GM12878 (cell line): ENCODE measurements at regions not wholly inside any gene's neighbourhood (a gene's known extent, or its start where the extent isn't known, plus 50 kb on each side); places are given as distances from the start of the nearest gene placed in this dataset.

Experiments used
- ATAC-seq: fragments of 200-7000 bp; cut with Tn5 transposase; 3 replicates; pipeline ENCODE4 v1.9.1; 2020; ENCODE audit warnings: mild to moderate bottlenecking, moderate library complexity
- BruUV-seq: library from RNA; stranded (reverse); fragments of 400-500 nt; replicated peaks from 2 replicates; lab custom pipeline; 2021; lab: Mats Ljungman, UMichigan
- CTCF ChIA-PET: fragments of 300-600 bp; sonication (Branson Sonifier 250); formaldehyde crosslinking; extraction: SDS; loops from one replicate; lab custom pipeline; 2021; ENCODE audit warnings: inconsistent platforms; lab: Yijun Ruan, JAX
- POLR2A ChIA-PET: fragments of 350-600 bp; formaldehyde crosslinking; extraction: SDS; loops from one replicate; lab custom pipeline; 2021; ENCODE audit warnings: inconsistent platforms; lab: Charles Lee
- RAD21 ChIA-PET: fragments of 300-600 bp; sonication (Branson Sonifier 250); formaldehyde crosslinking; loops from one replicate; lab custom pipeline; 2023; ENCODE audit warnings: antibody characterized with exemption; ENCODE audit not compliant: unreplicated experiment; lab: Charles Lee
- SMC1A ChIA-PET: fragments of 300-600 bp; sonication (Branson Sonifier 250); formaldehyde crosslinking; loops from one replicate; lab custom pipeline; 2023; ENCODE audit not compliant: unreplicated experiment, uncharacterized antibody; lab: Charles Lee
- DNase-seq: peaks from one replicate; pipeline ENCODE4 v3.0.0-alpha.2; 2011; ENCODE audit warnings: low read depth, low spot score
- FAIRE-seq: peaks from 3 replicates; lab custom pipeline; 2011; peaks lifted over from hg19 to GRCh38; lab: Jason Lieb, UNC
- H2AFZ ChIP-seq: 2 replicates; pipeline ENCODE4 v1.6.0; 2011; ENCODE audit warnings: low read depth, low read length, control low read depth; ENCODE audit not compliant: control insufficient read depth
- H3K27ac ChIP-seq: 2 replicates; pipeline ENCODE4 v1.5.1; 2011; ENCODE audit warnings: control low read depth; ENCODE audit not compliant: control insufficient read depth, insufficient read depth
- H3K27me3 ChIP-seq, 2 experiments: replicated peaks in 1 of 2; 2 replicates each; pipeline versions ENCODE4 v1.6.0 to v1.6.1; 2011; ENCODE audit warnings: low read length in 1 of 2; ENCODE audit not compliant: control insufficient read depth in 2 of 2, insufficient read depth in 2 of 2
- H3K36me3 ChIP-seq, 2 experiments: 2 replicates each; pipeline ENCODE4 v1.5.1; 2011; ENCODE audit warnings: low read length in 1 of 2; ENCODE audit not compliant: control insufficient read depth in 2 of 2, insufficient read depth in 2 of 2
- H3K4me1 ChIP-seq: 2 replicates; pipeline ENCODE4 v1.6.1; 2011; ENCODE audit warnings: mild to moderate bottlenecking, low read length, moderate library complexity, mixed read lengths; ENCODE audit not compliant: control insufficient read depth, insufficient read depth
- H3K4me2 ChIP-seq: 2 replicates; pipeline ENCODE4 v1.6.0; 2011; ENCODE audit warnings: control low read depth; ENCODE audit not compliant: control insufficient read depth, insufficient read depth
- H3K4me3 ChIP-seq: fragments of 200-600 bp; sonication (generic); 2 replicates; pipeline ENCODE4 v1.5.1; 2016
- H3K79me2 ChIP-seq: 2 replicates; pipeline ENCODE4 v1.6.0; 2011; ENCODE audit warnings: low read length; ENCODE audit not compliant: control insufficient read depth, insufficient read depth
- H3K9ac ChIP-seq: 2 replicates; pipeline ENCODE4 v1.8.0; 2011; ENCODE audit warnings: low read length, control low read depth, mixed read lengths; ENCODE audit not compliant: control insufficient read depth, insufficient read depth
- H3K9me3 ChIP-seq: replicated peaks from 3 replicates; pipeline ENCODE4 v1.5.1; 2011; ENCODE audit warnings: mild to moderate bottlenecking, low read length; ENCODE audit not compliant: control insufficient read depth, insufficient read depth
- H4K20me1 ChIP-seq: 2 replicates; pipeline ENCODE4 v1.6.0; 2011; ENCODE audit not compliant: control insufficient read depth, insufficient read depth
- CEBPZ ChIP-seq: fragments of 150-350 bp; IDR thresholded peaks from 2 replicates; pipeline ENCODE4 v1.6.1; 2016; ENCODE audit warnings: low read depth, low read length
- CREB1 ChIP-seq: IDR thresholded peaks from 2 replicates; pipeline ENCODE4 v1.6.1; 2012; ENCODE audit warnings: low read depth, mild to moderate bottlenecking, inconsistent platforms
- HDGF ChIP-seq: fragments of 450-650 bp; IDR thresholded peaks from 2 replicates; pipeline ENCODE4 v1.6.1; 2016; ENCODE audit warnings: antibody characterized with exemption
- PAX5 ChIP-seq: IDR thresholded peaks from 2 replicates; pipeline ENCODE4 v1.6.1; 2011; ENCODE audit warnings: low read depth, low read length, borderline replicate concordance
- PAX8 ChIP-seq: fragments of 450-650 bp; IDR thresholded peaks from 2 replicates; pipeline ENCODE4 v1.6.1; 2017; ENCODE audit warnings: mild to moderate bottlenecking, moderate library complexity
- POLR2A ChIP-seq: IDR thresholded peaks from 2 replicates; pipeline ENCODE4 v1.6.1; 2011; ENCODE audit warnings: low read depth, mild to moderate bottlenecking, low read length
- RAD51 ChIP-seq: fragments of 450-650 bp; IDR thresholded peaks from 2 replicates; pipeline ENCODE4 v1.6.1; 2016; ENCODE audit warnings: moderate library complexity, mild to moderate bottlenecking, inconsistent platforms
- SMAD5 ChIP-seq: IDR thresholded peaks from 2 replicates; pipeline ENCODE4 v1.6.1; 2016; ENCODE audit warnings: antibody characterized with exemption, low read depth
- SUPT20H ChIP-seq: IDR thresholded peaks from 2 replicates; pipeline ENCODE4 v1.6.1; 2011; ENCODE audit warnings: low read depth, mild to moderate bottlenecking, low read length, moderate library complexity, borderline replicate concordance; ENCODE audit not compliant: control insufficient read depth
- ZNF217 ChIP-seq: fragments of 450-650 bp; IDR thresholded peaks from 2 replicates; pipeline ENCODE4 v1.6.1; 2017; ENCODE audit warnings: antibody characterized with exemption, mild to moderate bottlenecking
- ZZZ3 ChIP-seq: IDR thresholded peaks from 2 replicates; pipeline ENCODE4 v1.6.1; 2011; ENCODE audit warnings: low read depth; ENCODE audit not compliant: control insufficient read depth, insufficient read length
- WGBS: methylation state at CpG from one replicate; pipeline ENCODE4 v1.1.6; 2016; ENCODE audit warnings: low lambda C conversion rate; ENCODE audit not compliant: insufficient replicate concordance, insufficient coverage; ENCODE audit errors: missing lambda C conversion rate; 5-methylcytosine and 5-hydroxymethylcytosine counted together
- in situ Hi-C: fragments of 300-500 bp; cut with MboI; formaldehyde crosslinking; loops from 9 replicates; pipeline ENCODE4 v1.14.3; 2018; ENCODE audit warnings: mixed read lengths
- intact Hi-C: fragments of 100-400 bp; cut with micrococcal nuclease; formaldehyde crosslinking; loops from one replicate; pipeline ENCODE4 v1.14.2; 2022; ENCODE audit not compliant: unreplicated experiment
- TF ChIP-seq, protein P1 (sequence below): fragments of 450-650 bp; IDR thresholded peaks from 2 replicates; pipeline ENCODE4 v1.6.1; 2017; ENCODE audit warnings: mild to moderate bottlenecking, moderate library complexity
- TF ChIP-seq, protein P2 (sequence below): IDR thresholded peaks from 2 replicates; pipeline ENCODE4 v1.6.1; 2011; ENCODE audit warnings: low read depth, mild to moderate bottlenecking, low read length, moderate library complexity, borderline replicate concordance; ENCODE audit errors: extremely low read depth
- TF ChIP-seq, protein P3 (sequence below): fragments of 450-650 bp; formaldehyde crosslinking; IDR thresholded peaks from 2 replicates; pipeline ENCODE4 v1.5.0; 2022; ENCODE audit warnings: mild to moderate bottlenecking, missing genetic modification characterization

DNA sequence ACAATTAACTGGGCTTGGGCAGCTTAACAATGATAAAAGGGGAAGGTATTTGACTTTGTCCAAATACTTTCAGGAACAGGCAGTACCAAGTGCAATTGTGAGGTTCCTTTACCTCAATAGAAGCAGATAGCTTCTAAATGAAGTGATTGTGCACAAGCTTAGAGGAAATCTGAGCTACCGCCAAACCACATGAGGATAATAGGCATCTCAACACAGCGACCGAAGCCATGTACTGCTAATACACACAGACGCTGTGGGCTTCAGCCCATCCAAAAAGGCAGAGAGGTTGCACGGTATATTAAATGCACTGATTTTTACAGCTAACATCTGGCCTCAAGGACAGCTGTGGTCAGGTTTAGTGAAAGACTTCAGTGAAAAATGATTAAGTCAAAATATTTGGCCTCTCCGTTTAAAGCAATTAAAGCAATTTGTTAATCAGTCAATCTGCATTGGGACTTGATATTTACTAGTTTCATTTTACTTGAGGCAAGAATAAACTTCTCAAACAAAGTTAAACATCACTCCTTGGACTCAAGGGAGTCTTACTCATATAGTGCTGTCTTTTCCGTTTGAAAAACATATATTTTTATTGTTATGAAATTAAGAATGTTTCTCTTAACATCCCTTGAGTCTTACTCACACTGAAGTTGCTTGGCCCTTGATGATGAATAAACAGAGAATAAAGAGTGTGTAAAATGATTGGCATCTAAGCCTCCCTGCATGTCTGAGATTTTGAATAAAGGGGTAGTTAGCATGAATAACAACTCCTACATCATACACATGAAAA is 306.3 kb downstream of the C7orf25 start:
- Histone ChIP-seq H3K9me3 (no peaks in the 10 kb centered on the region), H3K27me3 (no peaks in the 10 kb centered on the region), H3K36me3 (no peaks in the 10 kb centered on the region), H3K4me2 (no peak overlapping the region), H3K27ac (no peak overlapping the region), H2AFZ (no peak overlapping the region), H4K20me1 (no peaks in the 10 kb centered on the region), H3K4me1 (no peaks in the 10 kb centered on the region), H3K4me3 (no peak overlapping the region), H3K9ac (no peak overlapping the region), H3K79me2 (no peaks in the 10 kb centered on the region)
- RAD21 ChIA-PET = no interaction called here
- CTCF ChIA-PET = no interaction called here
- SMC1A ChIA-PET = no interaction called here
- BruUV-seq = no TSS peak
- POLR2A ChIA-PET = no interaction called here
- ATAC-seq (no peak), FAIRE-seq (no peak), DNase-seq (no peak)
- intact Hi-C loops = no loop called here
- in situ Hi-C loops = no loop called here
- WGBS = 46% methylated on average over 7 of the region's 7 CpGs
- TF ChIP-seq, protein P1, sequence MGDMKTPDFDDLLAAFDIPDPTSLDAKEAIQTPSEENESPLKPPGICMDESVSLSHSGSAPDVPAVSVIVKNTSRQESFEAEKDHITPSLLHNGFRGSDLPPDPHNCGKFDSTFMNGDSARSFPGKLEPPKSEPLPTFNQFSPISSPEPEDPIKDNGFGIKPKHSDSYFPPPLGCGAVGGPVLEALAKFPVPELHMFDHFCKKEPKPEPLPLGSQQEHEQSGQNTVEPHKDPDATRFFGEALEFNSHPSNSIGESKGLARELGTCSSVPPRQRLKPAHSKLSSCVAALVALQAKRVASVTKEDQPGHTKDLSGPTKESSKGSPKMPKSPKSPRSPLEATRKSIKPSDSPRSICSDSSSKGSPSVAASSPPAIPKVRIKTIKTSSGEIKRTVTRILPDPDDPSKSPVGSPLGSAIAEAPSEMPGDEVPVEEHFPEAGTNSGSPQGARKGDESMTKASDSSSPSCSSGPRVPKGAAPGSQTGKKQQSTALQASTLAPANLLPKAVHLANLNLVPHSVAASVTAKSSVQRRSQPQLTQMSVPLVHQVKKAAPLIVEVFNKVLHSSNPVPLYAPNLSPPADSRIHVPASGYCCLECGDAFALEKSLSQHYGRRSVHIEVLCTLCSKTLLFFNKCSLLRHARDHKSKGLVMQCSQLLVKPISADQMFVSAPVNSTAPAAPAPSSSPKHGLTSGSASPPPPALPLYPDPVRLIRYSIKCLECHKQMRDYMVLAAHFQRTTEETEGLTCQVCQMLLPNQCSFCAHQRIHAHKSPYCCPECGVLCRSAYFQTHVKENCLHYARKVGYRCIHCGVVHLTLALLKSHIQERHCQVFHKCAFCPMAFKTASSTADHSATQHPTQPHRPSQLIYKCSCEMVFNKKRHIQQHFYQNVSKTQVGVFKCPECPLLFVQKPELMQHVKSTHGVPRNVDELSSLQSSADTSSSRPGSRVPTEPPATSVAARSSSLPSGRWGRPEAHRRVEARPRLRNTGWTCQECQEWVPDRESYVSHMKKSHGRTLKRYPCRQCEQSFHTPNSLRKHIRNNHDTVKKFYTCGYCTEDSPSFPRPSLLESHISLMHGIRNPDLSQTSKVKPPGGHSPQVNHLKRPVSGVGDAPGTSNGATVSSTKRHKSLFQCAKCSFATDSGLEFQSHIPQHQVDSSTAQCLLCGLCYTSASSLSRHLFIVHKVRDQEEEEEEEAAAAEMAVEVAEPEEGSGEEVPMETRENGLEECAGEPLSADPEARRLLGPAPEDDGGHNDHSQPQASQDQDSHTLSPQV = no peak
- TF ChIP-seq, protein P2, sequence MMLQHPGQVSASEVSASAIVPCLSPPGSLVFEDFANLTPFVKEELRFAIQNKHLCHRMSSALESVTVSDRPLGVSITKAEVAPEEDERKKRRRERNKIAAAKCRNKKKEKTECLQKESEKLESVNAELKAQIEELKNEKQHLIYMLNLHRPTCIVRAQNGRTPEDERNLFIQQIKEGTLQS = no peak
- TF ChIP-seq HDGF (no peak), ZNF217 (no peak), RAD51 (no peak), PAX5 (no peak), SMAD5 (no peak), PAX8 (no peak), CREB1 (no peak), POLR2A (no peak), ZZZ3 (no peak), CEBPZ (no peak), SUPT20H (no peak)
- TF ChIP-seq, protein P3, sequence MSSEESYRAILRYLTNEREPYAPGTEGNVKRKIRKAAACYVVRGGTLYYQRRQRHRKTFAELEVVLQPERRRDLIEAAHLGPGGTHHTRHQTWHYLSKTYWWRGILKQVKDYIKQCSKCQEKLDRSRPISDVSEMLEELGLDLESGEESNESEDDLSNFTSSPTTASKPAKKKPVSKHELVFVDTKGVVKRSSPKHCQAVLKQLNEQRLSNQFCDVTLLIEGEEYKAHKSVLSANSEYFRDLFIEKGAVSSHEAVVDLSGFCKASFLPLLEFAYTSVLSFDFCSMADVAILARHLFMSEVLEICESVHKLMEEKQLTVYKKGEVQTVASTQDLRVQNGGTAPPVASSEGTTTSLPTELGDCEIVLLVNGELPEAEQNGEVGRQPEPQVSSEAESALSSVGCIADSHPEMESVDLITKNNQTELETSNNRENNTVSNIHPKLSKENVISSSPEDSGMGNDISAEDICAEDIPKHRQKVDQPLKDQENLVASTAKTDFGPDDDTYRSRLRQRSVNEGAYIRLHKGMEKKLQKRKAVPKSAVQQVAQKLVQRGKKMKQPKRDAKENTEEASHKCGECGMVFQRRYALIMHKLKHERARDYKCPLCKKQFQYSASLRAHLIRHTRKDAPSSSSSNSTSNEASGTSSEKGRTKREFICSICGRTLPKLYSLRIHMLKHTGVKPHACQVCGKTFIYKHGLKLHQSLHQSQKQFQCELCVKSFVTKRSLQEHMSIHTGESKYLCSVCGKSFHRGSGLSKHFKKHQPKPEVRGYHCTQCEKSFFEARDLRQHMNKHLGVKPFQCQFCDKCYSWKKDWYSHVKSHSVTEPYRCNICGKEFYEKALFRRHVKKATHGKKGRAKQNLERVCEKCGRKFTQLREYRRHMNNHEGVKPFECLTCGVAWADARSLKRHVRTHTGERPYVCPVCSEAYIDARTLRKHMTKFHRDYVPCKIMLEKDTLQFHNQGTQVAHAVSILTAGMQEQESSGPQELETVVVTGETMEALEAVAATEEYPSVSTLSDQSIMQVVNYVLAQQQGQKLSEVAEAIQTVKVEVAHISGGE = no peak
